ENCODE measurements at regions not wholly inside any gene's neighbourhood (a gene's known extent, or its start where the extent isn't known, plus 50 kb on each side); places are given as distances from the start of the nearest gene placed in this dataset.

GRCh38 chr11:131297441-131297840, 73.0 kb upstream of the NTM start:
- TF ChIP-seq EZH2 (IDR thresholded peaks at IDR 0.05; ENCODE audit: borderline replicate concordance), result no peak
- TF ChIP-seq EZH2phosphoT487 (IDR thresholded peaks at IDR 0.05; ENCODE audit: low read depth, severe bottlenecking, unreplicated experiment), result no peak
- TF ChIP-seq, protein P1, sequence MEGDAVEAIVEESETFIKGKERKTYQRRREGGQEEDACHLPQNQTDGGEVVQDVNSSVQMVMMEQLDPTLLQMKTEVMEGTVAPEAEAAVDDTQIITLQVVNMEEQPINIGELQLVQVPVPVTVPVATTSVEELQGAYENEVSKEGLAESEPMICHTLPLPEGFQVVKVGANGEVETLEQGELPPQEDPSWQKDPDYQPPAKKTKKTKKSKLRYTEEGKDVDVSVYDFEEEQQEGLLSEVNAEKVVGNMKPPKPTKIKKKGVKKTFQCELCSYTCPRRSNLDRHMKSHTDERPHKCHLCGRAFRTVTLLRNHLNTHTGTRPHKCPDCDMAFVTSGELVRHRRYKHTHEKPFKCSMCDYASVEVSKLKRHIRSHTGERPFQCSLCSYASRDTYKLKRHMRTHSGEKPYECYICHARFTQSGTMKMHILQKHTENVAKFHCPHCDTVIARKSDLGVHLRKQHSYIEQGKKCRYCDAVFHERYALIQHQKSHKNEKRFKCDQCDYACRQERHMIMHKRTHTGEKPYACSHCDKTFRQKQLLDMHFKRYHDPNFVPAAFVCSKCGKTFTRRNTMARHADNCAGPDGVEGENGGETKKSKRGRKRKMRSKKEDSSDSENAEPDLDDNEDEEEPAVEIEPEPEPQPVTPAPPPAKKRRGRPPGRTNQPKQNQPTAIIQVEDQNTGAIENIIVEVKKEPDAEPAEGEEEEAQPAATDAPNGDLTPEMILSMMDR (IDR thresholded peaks at IDR 0.05; ENCODE audit: poor library complexity), result no peak
- H4K20me1 ChIP-seq (ENCODE audit: insufficient read depth, poor library complexity, severe bottlenecking), result no peaks in the 10 kb centered on the region

GRCh38 chr11:131299598-131300438, 70.6 kb upstream of the NTM start:
- Histone ChIP-seq H4K20me1 (ENCODE audit: insufficient read depth, poor library complexity, severe bottlenecking) (no peaks in the 10 kb centered on the region), H2AFZ (no peak overlapping the region), H3K27me3 (no peaks in the 10 kb centered on the region), H3K4me2 (no peak overlapping the region), H3K4me3 (no peak overlapping the region), H3K9me2 (replicated peaks; ENCODE audit: insufficient read depth) (no peaks in the 10 kb centered on the region), H3K4me1 (ENCODE audit: insufficient read depth) (no peaks in the 10 kb centered on the region), H3K9me3 (ENCODE audit: low read depth) (no peaks in the 10 kb centered on the region), H3K79me2 (no peaks in the 10 kb centered on the region), H3K27ac (no peak overlapping the region), H3K36me3 (replicated peaks; ENCODE audit: insufficient read depth, low read depth) (no peaks in the 10 kb centered on the region)
- no peak for TF ChIP-seq EZH2 (IDR thresholded peaks at IDR 0.05; ENCODE audit: borderline replicate concordance)
- no peak for DNase-seq (ENCODE audit: low spot score)
- WGBS (ENCODE audit: low lambda C conversion rate, missing lambda C conversion rate), result 72% methylated on average over 13 of the region's 13 CpGs

More at GRCh38 chr11:131297441-131297840, 73.0 kb upstream of the NTM start:
- no peak overlapping the region for H3K27ac ChIP-seq
- no peak overlapping the region for H3K4me3 ChIP-seq
- no peak overlapping the region for H3K4me2 ChIP-seq
- no peaks in the 10 kb centered on the region for H3K9me2 ChIP-seq (replicated peaks; ENCODE audit: insufficient read depth)
- H3K9me3 ChIP-seq (ENCODE audit: low read depth), result no peaks in the 10 kb centered on the region
- H2AFZ ChIP-seq, result no peak overlapping the region
- peaks cover under 1% of the 10 kb centered on the region for H3K27me3 ChIP-seq
- H3K4me1 ChIP-seq (ENCODE audit: insufficient read depth), result no peaks in the 10 kb centered on the region
- no peak for DNase-seq (ENCODE audit: low spot score)
- no peaks in the 10 kb centered on the region for H3K36me3 ChIP-seq (replicated peaks; ENCODE audit: insufficient read depth, low read depth)
- 86% methylated on average over 6 of the region's 6 CpGs for WGBS (ENCODE audit: low lambda C conversion rate, missing lambda C conversion rate)
- H3K79me2 ChIP-seq, result no peaks in the 10 kb centered on the region

DNA sequence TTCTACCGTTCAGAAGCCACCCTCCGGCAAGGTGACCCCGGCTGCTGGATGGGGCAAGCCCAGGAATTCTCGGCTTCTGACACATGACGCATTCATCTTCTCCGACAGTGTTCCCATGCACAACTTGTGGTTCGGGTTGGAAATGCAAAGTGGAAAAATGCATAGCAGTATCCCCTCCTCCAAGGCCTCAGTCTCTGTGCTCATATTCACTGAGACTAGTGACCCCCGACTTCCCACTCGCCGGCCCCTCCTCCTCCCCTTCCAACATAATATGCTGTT, 70.0 kb upstream of the NTM start:
- DNase-seq (ENCODE audit: low spot score), result no peak
- Histone ChIP-seq H3K4me3 (no peak overlapping the region), H3K36me3 (replicated peaks; ENCODE audit: insufficient read depth, low read depth) (no peaks in the 10 kb centered on the region), H3K4me1 (ENCODE audit: insufficient read depth) (no peaks in the 10 kb centered on the region), H2AFZ (no peak overlapping the region), H4K20me1 (ENCODE audit: insufficient read depth, poor library complexity, severe bottlenecking) (no peaks in the 10 kb centered on the region), H3K79me2 (no peaks in the 10 kb centered on the region), H3K4me2 (no peak overlapping the region), H3K9me2 (replicated peaks; ENCODE audit: insufficient read depth) (no peaks in the 10 kb centered on the region), H3K27me3 (no peaks in the 10 kb centered on the region), H3K27ac (no peak overlapping the region), H3K9me3 (ENCODE audit: low read depth) (no peaks in the 10 kb centered on the region)
- 75% methylated on average over 10 of the region's 10 CpGs for WGBS (ENCODE audit: low lambda C conversion rate, missing lambda C conversion rate)
- TF ChIP-seq, protein P1 (IDR thresholded peaks at IDR 0.05; ENCODE audit: poor library complexity), result no peak

DNA sequence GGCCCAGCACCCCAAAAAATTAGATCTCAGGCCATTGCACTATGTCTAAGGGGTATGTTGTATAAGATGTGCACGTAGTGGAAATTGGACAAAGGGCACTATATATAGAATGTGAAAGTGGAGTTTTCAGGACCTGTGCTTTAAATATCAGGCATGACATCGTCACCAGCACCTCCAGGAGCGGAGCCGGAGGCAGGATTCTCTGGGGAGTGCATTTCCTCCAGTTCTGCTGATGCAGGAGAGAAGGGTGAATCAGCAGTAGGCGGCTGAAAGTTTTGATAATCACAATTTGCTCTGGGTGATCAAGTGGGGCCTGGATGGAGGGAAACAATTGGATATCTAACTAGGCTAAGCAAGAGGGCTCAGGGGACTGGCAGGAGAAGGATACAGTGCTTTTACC, 69.1 kb upstream of the NTM start:
- Histone ChIP-seq H3K27me3 (no peaks in the 10 kb centered on the region), H3K4me2 (no peak overlapping the region), H3K27ac (no peak overlapping the region), H3K4me1 (ENCODE audit: insufficient read depth) (no peaks in the 10 kb centered on the region), H3K79me2 (no peaks in the 10 kb centered on the region), H3K9me2 (replicated peaks; ENCODE audit: insufficient read depth) (no peaks in the 10 kb centered on the region), H4K20me1 (ENCODE audit: insufficient read depth, poor library complexity, severe bottlenecking) (no peaks in the 10 kb centered on the region), H3K9me3 (ENCODE audit: low read depth) (no peaks in the 10 kb centered on the region), H2AFZ (no peak overlapping the region), H3K36me3 (replicated peaks; ENCODE audit: insufficient read depth, low read depth) (no peaks in the 10 kb centered on the region), H3K4me3 (no peak overlapping the region)
- 81% methylated on average over 5 of the region's 5 CpGs for WGBS (ENCODE audit: low lambda C conversion rate, missing lambda C conversion rate)
- TF ChIP-seq, protein P1 (IDR thresholded peaks at IDR 0.05; ENCODE audit: poor library complexity), result no peak
- TF ChIP-seq EZH2 (IDR thresholded peaks at IDR 0.05; ENCODE audit: borderline replicate concordance) (no peak), EZH2phosphoT487 (IDR thresholded peaks at IDR 0.05; ENCODE audit: low read depth, severe bottlenecking, unreplicated experiment) (no peak)
- DNase-seq (ENCODE audit: low spot score), result no peak

Measured in hepatocyte (in vitro differentiated cells).